NB4 (cell line): ENCODE measurements at regions not wholly inside any gene's neighbourhood (a gene's known extent, or its start where the extent isn't known, plus 50 kb on each side); places are given as distances from the start of the nearest gene placed in this dataset.

Experiments
- CTCF ChIP-seq: IDR thresholded peaks from one replicate; pipeline ENCODE4 v1.5.1; 2012; ENCODE audit warnings: low read depth, low read length
- MYC ChIP-seq: IDR thresholded peaks from 2 replicates; pipeline ENCODE4 v1.6.1; 2011; ENCODE audit warnings: low read depth, low read length
- POLR2A ChIP-seq: IDR thresholded peaks from 2 replicates; pipeline ENCODE4 v1.6.1; 2011; ENCODE audit warnings: mild to moderate bottlenecking; ENCODE audit not compliant: insufficient read length; ENCODE audit errors: extremely low read depth

- TF ChIP-seq CTCF: no peak
- TF ChIP-seq POLR2A: no peak
- TF ChIP-seq MYC: no peak
These were observed 183.3 kb downstream of the ARL4C start for GRCh38 chr2:234313558-234313957.
